CD4-positive, alpha-beta T cell (primary cell): ENCODE measurements at regions not wholly inside any gene's neighbourhood (a gene's known extent, or its start where the extent isn't known, plus 50 kb on each side); places are given as distances from the start of the nearest gene placed in this dataset.

ENCODE experiments used
- ATAC-seq: fragments of 200-7000 bp; cut with Tn5 transposase; one replicate; pipeline ENCODE4 v1.10.0; 2022; ENCODE audit warnings: mild to moderate bottlenecking; ENCODE audit not compliant: poor library complexity
- CTCF ChIA-PET: fragments of 350-600 bp; sonication (Branson Sonifier 250); formaldehyde crosslinking; loops from one replicate; lab custom pipeline; 2021; ENCODE audit warnings: antibody characterized with exemption, inconsistent platforms; lab: Charles Lee
- POLR2A ChIA-PET: fragments of 350-600 bp; sonication (Branson Sonifier 250); formaldehyde crosslinking; loops from one replicate; lab custom pipeline; 2021; ENCODE audit warnings: antibody characterized with exemption, inconsistent platforms; lab: Charles Lee
- DNase-seq, 14 experiments: peaks; one replicate each; pipeline ENCODE4 v3.0.0-alpha.2; 2013 to 2020; ENCODE audit warnings: mixed read lengths in 2 of 14
- H3K27ac ChIP-seq, 2 donors: one replicate each; pipeline versions ENCODE4 v1.5.1 to v1.7.0; 2013; ENCODE audit warnings: low read length in 2 of 2, low read depth in 1 of 2, mild to moderate bottlenecking in 1 of 2
- H3K27me3 ChIP-seq, 2 experiments: 1 replicate in 1 of 2; 2 replicates in 1 of 2; pipeline versions ENCODE4 v1.6.1 to v1.7.0; 2013; ENCODE audit warnings: low read length in 2 of 2, control low read depth in 1 of 2, mild to moderate bottlenecking in 1 of 2, moderate library complexity in 1 of 2; ENCODE audit not compliant: insufficient read depth in 2 of 2, control insufficient read depth in 1 of 2
- H3K36me3 ChIP-seq: one replicate; pipeline ENCODE4 v1.6.1; 2013; ENCODE audit warnings: low read length, control low read depth; ENCODE audit not compliant: insufficient read depth
- H3K4me1 ChIP-seq: one replicate; pipeline ENCODE4 v1.6.1; 2013; ENCODE audit warnings: low read length, control low read depth; ENCODE audit not compliant: insufficient read depth
- H3K4me3 ChIP-seq: one replicate; pipeline ENCODE4 v1.5.1; 2013; ENCODE audit warnings: mild to moderate bottlenecking, low read length, moderate library complexity
- H3K9me3 ChIP-seq, 2 experiments: 1 replicate in 1 of 2; 2 replicates in 1 of 2; pipeline versions ENCODE4 v1.6.1 to v1.7.0; 2013; ENCODE audit warnings: low read length in 2 of 2, mild to moderate bottlenecking in 2 of 2, control low read depth in 1 of 2, moderate library complexity in 1 of 2; ENCODE audit not compliant: control insufficient read depth in 1 of 2, insufficient read depth in 1 of 2
- H3K27ac Mint-ChIP-seq: one replicate; pipeline ENCODE4 v1.8.0; 2020; ENCODE audit warnings: mixed read lengths
- H3K27me3 Mint-ChIP-seq: one replicate; pipeline ENCODE4 v1.8.0; 2021; ENCODE audit warnings: mixed read lengths
- H3K36me3 Mint-ChIP-seq: one replicate; pipeline ENCODE4 v1.8.0; 2021; ENCODE audit warnings: low read depth, mixed read lengths
- H3K4me1 Mint-ChIP-seq: one replicate; pipeline ENCODE4 v1.8.0; 2021; ENCODE audit warnings: low read depth, mixed read lengths
- H3K4me3 Mint-ChIP-seq: one replicate; pipeline ENCODE4 v1.8.0; 2020; ENCODE audit warnings: mild to moderate bottlenecking, mixed read lengths
- H3K9me3 Mint-ChIP-seq: one replicate; pipeline ENCODE4 v1.8.0; 2020; ENCODE audit warnings: mixed read lengths
- intact Hi-C, 2 experiments: fragments of 100-400 bp; cut with DNase I in 1 of 2; cut with micrococcal nuclease in 1 of 2; formaldehyde crosslinking; loops; one replicate each; pipeline versions ENCODE4 v1.15.1 to v1.9.0; 2023 to 2025; cut with DNase I, micrococcal nuclease
- TF ChIP-seq, protein P1 (sequence below): fragments of 200-600 bp; IDR thresholded peaks from one replicate; pipeline ENCODE4 v1.8.0; 2022; ENCODE audit warnings: antibody characterized with exemption, mild to moderate bottlenecking

DNA sequence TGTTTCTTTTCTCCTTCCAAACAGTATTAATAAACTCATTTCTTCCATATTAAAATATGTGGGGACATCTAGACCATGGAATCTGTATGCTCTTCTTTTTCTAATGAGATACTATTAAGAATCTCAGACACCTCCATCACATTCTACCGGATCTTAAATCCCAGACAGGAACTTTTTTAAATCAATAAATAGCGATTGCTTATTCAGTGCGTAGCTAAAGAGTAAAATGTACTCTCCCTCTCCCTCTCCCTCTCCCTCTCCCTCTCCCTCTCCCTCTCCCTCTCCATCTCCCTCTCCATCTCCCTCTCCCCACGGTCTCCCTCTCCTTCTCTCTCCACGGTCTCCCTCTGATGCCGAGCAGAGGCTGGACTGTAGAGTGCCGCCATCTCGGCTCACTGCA lies 297.0 kb downstream of the HNRNPD start:
- POLR2A ChIA-PET = no interaction called here

DNA sequence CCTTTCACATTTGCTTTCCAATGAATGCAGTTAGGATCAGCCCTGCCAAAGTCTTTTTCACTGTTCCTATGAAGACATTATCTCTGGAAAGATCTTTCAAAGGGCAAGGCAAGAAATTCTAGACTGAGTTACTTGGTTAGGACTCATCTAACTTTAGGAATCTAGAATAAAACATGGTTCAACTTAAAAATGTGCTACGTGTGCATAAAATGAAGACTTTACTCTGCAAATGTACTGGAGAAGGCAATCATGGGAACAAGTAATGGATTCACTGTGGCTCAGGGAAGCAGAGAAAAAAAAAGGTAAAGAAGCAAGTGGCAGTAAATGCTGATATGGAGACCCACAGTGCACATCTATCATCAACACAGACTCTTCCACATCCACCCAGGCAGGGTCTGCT lies 297.4 kb downstream of the HNRNPD start:
- Mint-ChIP-seq H3K27ac (no peak overlapping the region), H3K4me3 (no peak overlapping the region), H3K4me1 (no peaks in the 10 kb centered on the region), H3K36me3 (no peaks in the 10 kb centered on the region), H3K9me3 (no peaks in the 10 kb centered on the region), H3K27me3 (no peaks in the 10 kb centered on the region)
- ATAC-seq (no peak), DNase-seq (no peak)
- no peaks in the 10 kb centered on the region for H3K27me3 ChIP-seq
- H3K4me3 ChIP-seq = no peak overlapping the region
- H3K36me3 ChIP-seq = no peaks in the 10 kb centered on the region
- H3K27ac ChIP-seq = no peak overlapping the region
- CTCF ChIA-PET = no interaction called here
- POLR2A ChIA-PET = no interaction called here
- TF ChIP-seq, protein P1, sequence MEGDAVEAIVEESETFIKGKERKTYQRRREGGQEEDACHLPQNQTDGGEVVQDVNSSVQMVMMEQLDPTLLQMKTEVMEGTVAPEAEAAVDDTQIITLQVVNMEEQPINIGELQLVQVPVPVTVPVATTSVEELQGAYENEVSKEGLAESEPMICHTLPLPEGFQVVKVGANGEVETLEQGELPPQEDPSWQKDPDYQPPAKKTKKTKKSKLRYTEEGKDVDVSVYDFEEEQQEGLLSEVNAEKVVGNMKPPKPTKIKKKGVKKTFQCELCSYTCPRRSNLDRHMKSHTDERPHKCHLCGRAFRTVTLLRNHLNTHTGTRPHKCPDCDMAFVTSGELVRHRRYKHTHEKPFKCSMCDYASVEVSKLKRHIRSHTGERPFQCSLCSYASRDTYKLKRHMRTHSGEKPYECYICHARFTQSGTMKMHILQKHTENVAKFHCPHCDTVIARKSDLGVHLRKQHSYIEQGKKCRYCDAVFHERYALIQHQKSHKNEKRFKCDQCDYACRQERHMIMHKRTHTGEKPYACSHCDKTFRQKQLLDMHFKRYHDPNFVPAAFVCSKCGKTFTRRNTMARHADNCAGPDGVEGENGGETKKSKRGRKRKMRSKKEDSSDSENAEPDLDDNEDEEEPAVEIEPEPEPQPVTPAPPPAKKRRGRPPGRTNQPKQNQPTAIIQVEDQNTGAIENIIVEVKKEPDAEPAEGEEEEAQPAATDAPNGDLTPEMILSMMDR = no peak
- intact Hi-C loops = no loop called here
- H3K4me1 ChIP-seq = no peaks in the 10 kb centered on the region
- peaks cover 0 to 4% of the 10 kb centered on the region in 2 experiments for H3K9me3 ChIP-seq

More for the DNA sequence above, 297.0 kb downstream of the HNRNPD start:
- Histone ChIP-seq H3K27me3 (no peaks in the 10 kb centered on the region), H3K4me3 (no peak overlapping the region), H3K36me3 (no peaks in the 10 kb centered on the region), H3K9me3 (peaks cover 0 to 4% of the 10 kb centered on the region in 2 experiments), H3K27ac (no peak overlapping the region), H3K4me1 (no peaks in the 10 kb centered on the region)
- intact Hi-C loops = no loop called here
- H3K4me1 Mint-ChIP-seq = no peaks in the 10 kb centered on the region
- no peak for DNase-seq
- no peak overlapping the region for H3K4me3 Mint-ChIP-seq
- H3K27ac Mint-ChIP-seq = no peak overlapping the region
- ATAC-seq = no peak
- H3K36me3 Mint-ChIP-seq = no peaks in the 10 kb centered on the region
- no peaks in the 10 kb centered on the region for H3K9me3 Mint-ChIP-seq
- H3K27me3 Mint-ChIP-seq = no peaks in the 10 kb centered on the region
- TF ChIP-seq, protein P1 = no peak
- CTCF ChIA-PET = no interaction called here

DNA sequence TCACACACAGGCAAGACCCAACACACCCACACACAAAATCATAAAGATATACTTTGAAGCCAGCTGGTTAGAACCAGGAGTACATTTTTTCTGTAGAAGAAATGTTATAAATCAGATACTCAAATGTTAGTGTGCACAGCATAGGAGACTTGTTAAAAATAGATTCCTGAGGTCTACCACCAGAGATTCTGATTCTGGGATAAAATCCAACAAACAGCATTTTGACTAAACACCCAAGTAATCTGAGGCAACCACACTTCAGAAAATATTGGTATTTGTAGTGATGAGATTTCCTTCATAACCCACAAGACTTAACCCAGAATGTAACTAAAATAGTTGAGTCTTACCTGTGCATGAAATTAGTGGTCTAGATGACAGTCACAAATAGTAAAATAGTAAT lies 301.8 kb downstream of the HNRNPD start:
- H3K4me1 Mint-ChIP-seq = no peaks in the 10 kb centered on the region
- H3K9me3 ChIP-seq = peaks cover 0 to 2% of the 10 kb centered on the region in 2 experiments
- no peaks in the 10 kb centered on the region for H3K36me3 Mint-ChIP-seq
- CTCF ChIA-PET = no interaction called here
- no peaks in the 10 kb centered on the region for H3K36me3 ChIP-seq
- intact Hi-C loops = no loop called here
- TF ChIP-seq, protein P1 = no peak
- DNase-seq (no peak), ATAC-seq (no peak)
- no peak overlapping the region for H3K4me3 ChIP-seq
- no peaks in the 10 kb centered on the region for H3K27me3 ChIP-seq
- no peaks in the 10 kb centered on the region for H3K27me3 Mint-ChIP-seq
- POLR2A ChIA-PET = no interaction called here
- no peak overlapping the region for H3K4me3 Mint-ChIP-seq
- no peak overlapping the region for H3K27ac Mint-ChIP-seq
- H3K4me1 ChIP-seq = no peaks in the 10 kb centered on the region
- no peak overlapping the region for H3K27ac ChIP-seq
- no peaks in the 10 kb centered on the region for H3K9me3 Mint-ChIP-seq
